Vagina (tissue), 2 donors: ENCODE measurements at regions not wholly inside any gene's neighbourhood (a gene's known extent, or its start where the extent isn't known, plus 50 kb on each side); places are given as distances from the start of the nearest gene placed in this dataset.

Experiments used
- CTCF ChIP-seq, 3 experiments: fragments of 450-650 bp in 2 of 3; fragments of 200-600 bp in 1 of 3; sonication (generic) in 1 of 3; IDR thresholded peaks; one replicate each; pipeline ENCODE4 v1.5.1; 2017 to 2019; ENCODE audit warnings: antibody characterized with exemption in 3 of 3, mild to moderate bottlenecking in 2 of 3, moderate library complexity in 2 of 3
- POLR2A ChIP-seq, 2 donors: fragments of 450-650 bp; IDR thresholded peaks; one replicate each; pipeline ENCODE4 v1.6.1; 2017; ENCODE audit warnings: antibody characterized with exemption in 2 of 2, mild to moderate bottlenecking in 2 of 2, moderate library complexity in 2 of 2

DNA sequence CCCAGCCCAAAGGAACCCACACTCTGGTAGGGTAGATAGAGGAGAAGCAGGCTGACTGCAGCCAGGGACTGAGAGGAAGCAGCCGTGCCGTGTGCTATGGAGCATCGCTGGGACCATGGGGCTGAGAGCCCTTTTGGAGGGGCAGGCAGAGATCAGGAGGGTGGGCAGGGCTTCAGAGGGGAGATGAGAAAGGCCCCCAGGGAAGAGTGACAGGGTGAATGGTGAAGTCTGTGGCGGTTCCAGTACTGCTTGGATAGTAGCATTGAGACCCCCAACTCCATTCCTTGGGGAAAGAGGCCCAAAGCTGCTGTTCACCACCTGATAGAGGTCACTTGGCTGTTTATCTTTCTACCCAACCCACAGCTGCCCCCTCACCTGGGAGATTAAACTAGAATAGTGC is 80.0 kb upstream of the MRPS22 start:
- no peak for TF ChIP-seq CTCF (IDR thresholded peaks at IDR 0.05)
- TF ChIP-seq POLR2A (IDR thresholded peaks at IDR 0.05), result no peak
